Mesendoderm (in vitro differentiated cells): ENCODE measurements at regions not wholly inside any gene's neighbourhood (a gene's known extent, or its start where the extent isn't known, plus 50 kb on each side); places are given as distances from the start of the nearest gene placed in this dataset.

Experiments used
- DNase-seq: peaks from one replicate; pipeline ENCODE4 v3.0.0; 2013
- H2AK5ac ChIP-seq: 2 replicates; pipeline ENCODE4 v1.6.1; 2013; ENCODE audit warnings: low read length, inconsistent platforms
- H2BK120ac ChIP-seq: 2 replicates; pipeline ENCODE4 v1.6.1; 2013; ENCODE audit warnings: low read depth, mild to moderate bottlenecking, low read length, moderate library complexity, mixed read lengths
- H2BK15ac ChIP-seq: replicated peaks from 2 replicates; pipeline ENCODE4 v1.6.1; 2013; ENCODE audit warnings: low read depth, mild to moderate bottlenecking, moderate library complexity
- H2BK5ac ChIP-seq: 2 replicates; pipeline ENCODE4 v1.6.1; 2013; ENCODE audit warnings: low read length, inconsistent platforms
- H3K18ac ChIP-seq: 2 replicates; pipeline ENCODE4 v1.6.1; 2013; ENCODE audit warnings: mild to moderate bottlenecking, low read length, mixed read lengths
- H3K23ac ChIP-seq: one replicate; pipeline ENCODE4 v1.6.1; 2013; ENCODE audit warnings: low read length
- H3K27ac ChIP-seq: 2 replicates; pipeline ENCODE4 v1.5.1; 2013; ENCODE audit warnings: low read depth, mild to moderate bottlenecking, inconsistent platforms, low read length, moderate library complexity
- H3K27me3 ChIP-seq: 2 replicates; pipeline ENCODE4 v1.6.1; 2013; ENCODE audit warnings: low read length, control low read depth, mild to moderate bottlenecking, inconsistent platforms; ENCODE audit not compliant: insufficient read depth, poor library complexity
- H3K36me3 ChIP-seq: 2 replicates; pipeline ENCODE4 v1.6.1; 2013; ENCODE audit warnings: low read length, inconsistent platforms; ENCODE audit not compliant: control insufficient read depth, insufficient read depth
- H3K4ac ChIP-seq: one replicate; pipeline ENCODE4 v1.6.1; 2013; ENCODE audit warnings: low read depth, mild to moderate bottlenecking, low read length, moderate library complexity
- H3K4me1 ChIP-seq: 2 replicates; pipeline ENCODE4 v1.6.1; 2013; ENCODE audit warnings: low read depth, low read length, inconsistent platforms; ENCODE audit not compliant: control insufficient read depth
- H3K4me2 ChIP-seq: 2 replicates; pipeline ENCODE4 v1.6.1; 2013; ENCODE audit warnings: low read length
- H3K4me3 ChIP-seq: 2 replicates; pipeline ENCODE4 v1.5.1; 2013; ENCODE audit warnings: mild to moderate bottlenecking, low read length
- H3K56ac ChIP-seq: one replicate; pipeline ENCODE4 v1.6.1; 2013; ENCODE audit warnings: low read length
- H3K79me1 ChIP-seq: 2 replicates; pipeline ENCODE4 v1.6.1; 2013; ENCODE audit warnings: low read length, inconsistent platforms
- H3K79me2 ChIP-seq: 2 replicates; pipeline ENCODE4 v1.6.1; 2013; ENCODE audit warnings: mild to moderate bottlenecking, low read length; ENCODE audit not compliant: control insufficient read depth, insufficient read depth
- H3K9ac ChIP-seq: 2 replicates; pipeline ENCODE4 v1.6.1; 2013; ENCODE audit warnings: low read length, inconsistent platforms
- H4K5ac ChIP-seq: one replicate; pipeline ENCODE4 v1.6.1; 2013; ENCODE audit warnings: low read length
- H4K8ac ChIP-seq: one replicate; pipeline ENCODE4 v1.6.1; 2013; ENCODE audit warnings: low read depth, mild to moderate bottlenecking, control low read depth, low read length, moderate library complexity
- WGBS: extraction: QIAGEN DNeasy Blood & Tissue Kit; methylation state at CpG from one replicate; pipeline ENCODE4 v1.1.7; 2013; ENCODE audit warnings: low lambda C conversion rate, missing lambda C conversion rate; ENCODE audit not compliant: insufficient coverage; ENCODE audit errors: extremely low coverage; 5-methylcytosine and 5-hydroxymethylcytosine counted together

GRCh38 chr1:182275271-182275670 is 116.3 kb downstream of the GLUL start:
- WGBS, result no CpG with 5 or more reads among the region's 4 CpGs

GRCh38 chr1:182274618-182275017 is 117.0 kb downstream of the GLUL start:
- no peak overlapping the region for H3K27ac ChIP-seq

More at GRCh38 chr1:182275271-182275670, 116.3 kb downstream of the GLUL start:
- Histone ChIP-seq H3K23ac (no peak overlapping the region), H3K18ac (no peak overlapping the region), H3K27me3 (no peaks in the 10 kb centered on the region), H3K9ac (no peak overlapping the region), H3K79me1 (no peaks in the 10 kb centered on the region), H3K4me1 (no peaks in the 10 kb centered on the region), H4K5ac (no peak overlapping the region), H4K8ac (no peak overlapping the region), H2BK120ac (no peak overlapping the region), H3K4ac (no peak overlapping the region), H2AK5ac (no peak overlapping the region), H3K4me2 (no peak overlapping the region), H2BK15ac (no peak overlapping the region), H3K36me3 (no peaks in the 10 kb centered on the region), H3K27ac (no peak overlapping the region), H3K4me3 (no peak overlapping the region), H3K79me2 (no peaks in the 10 kb centered on the region), H3K56ac (no peak overlapping the region), H2BK5ac (no peak overlapping the region)
- no peak for DNase-seq

GRCh38 chr1:182270731-182271130 is 120.9 kb downstream of the GLUL start:
- no peak overlapping the region for H2BK120ac ChIP-seq
- H4K5ac ChIP-seq, result no peak overlapping the region
- no peak overlapping the region for H3K18ac ChIP-seq
- H2BK5ac ChIP-seq, result no peak overlapping the region
- no peaks in the 10 kb centered on the region for H3K4me1 ChIP-seq
- H3K23ac ChIP-seq, result no peak overlapping the region
- no peak overlapping the region for H2BK15ac ChIP-seq
- DNase-seq, result no peak
- no peaks in the 10 kb centered on the region for H3K79me1 ChIP-seq
- H3K4ac ChIP-seq, result no peak overlapping the region
- H3K56ac ChIP-seq, result no peak overlapping the region
- H3K4me2 ChIP-seq, result no peak overlapping the region
- no peak overlapping the region for H4K8ac ChIP-seq
- no peak overlapping the region for H3K4me3 ChIP-seq
- H3K27me3 ChIP-seq, result no peaks in the 10 kb centered on the region
- H3K9ac ChIP-seq, result no peak overlapping the region
- H2AK5ac ChIP-seq, result no peak overlapping the region
- no peaks in the 10 kb centered on the region for H3K79me2 ChIP-seq
- no peaks in the 10 kb centered on the region for H3K36me3 ChIP-seq
- WGBS, result no CpG with 5 or more reads among the region's 1 CpG
- H3K27ac ChIP-seq, result no peak overlapping the region

More at GRCh38 chr1:182274618-182275017, 117.0 kb downstream of the GLUL start:
- Histone ChIP-seq H3K23ac (no peak overlapping the region), H2AK5ac (no peak overlapping the region), H3K4me3 (no peak overlapping the region), H2BK5ac (no peak overlapping the region), H2BK15ac (no peak overlapping the region), H4K5ac (no peak overlapping the region), H2BK120ac (no peak overlapping the region), H3K18ac (no peak overlapping the region), H3K4ac (no peak overlapping the region), H3K56ac (no peak overlapping the region), H3K4me1 (no peaks in the 10 kb centered on the region), H4K8ac (no peak overlapping the region), H3K27me3 (no peaks in the 10 kb centered on the region), H3K36me3 (no peaks in the 10 kb centered on the region), H3K79me2 (no peaks in the 10 kb centered on the region), H3K4me2 (no peak overlapping the region), H3K9ac (no peak overlapping the region), H3K79me1 (no peaks in the 10 kb centered on the region)
- no CpG with 5 or more reads among the region's 6 CpGs for WGBS
- DNase-seq, result no peak

GRCh38 chr1:182269097-182269496 is 122.5 kb downstream of the GLUL start:
- no peaks in the 10 kb centered on the region for H3K27me3 ChIP-seq
- no peak overlapping the region for H2AK5ac ChIP-seq
- no peak overlapping the region for H3K23ac ChIP-seq
- H2BK15ac ChIP-seq, result no peak overlapping the region
- no peak overlapping the region for H3K9ac ChIP-seq
- no peak overlapping the region for H2BK5ac ChIP-seq
- H3K79me1 ChIP-seq, result no peaks in the 10 kb centered on the region
- no peak overlapping the region for H3K56ac ChIP-seq
- no peak overlapping the region for H3K18ac ChIP-seq
- H3K4me3 ChIP-seq, result no peak overlapping the region
- H3K79me2 ChIP-seq, result no peaks in the 10 kb centered on the region
- no peaks in the 10 kb centered on the region for H3K4me1 ChIP-seq
- no peak overlapping the region for H3K4me2 ChIP-seq
- H2BK120ac ChIP-seq, result no peak overlapping the region
- no peaks in the 10 kb centered on the region for H3K36me3 ChIP-seq
- DNase-seq, result no peak
- no peak overlapping the region for H4K8ac ChIP-seq
- no peak overlapping the region for H3K27ac ChIP-seq
- H3K4ac ChIP-seq, result no peak overlapping the region
- no CpG with 5 or more reads among the region's 3 CpGs for WGBS
- no peak overlapping the region for H4K5ac ChIP-seq

DNA sequence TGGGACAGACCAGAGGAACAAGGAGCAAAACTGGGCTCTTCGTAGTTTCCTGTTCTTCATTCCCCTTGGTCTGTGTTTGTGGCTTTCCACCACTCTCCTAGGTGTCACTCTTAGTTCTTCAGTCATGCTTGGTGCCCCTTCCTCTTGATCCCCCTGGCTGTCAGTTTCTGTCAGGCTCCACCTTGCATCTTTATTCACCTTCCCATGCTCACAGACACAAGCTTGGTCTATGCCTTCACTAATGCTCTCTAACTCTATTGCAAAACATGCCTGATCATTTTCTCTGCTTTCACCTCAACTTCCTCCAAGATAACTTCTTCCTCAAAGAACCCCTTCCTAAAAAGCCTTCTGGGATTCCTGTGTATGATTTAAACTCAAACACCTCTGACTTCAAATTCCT is 122.9 kb downstream of the GLUL start:
- Histone ChIP-seq H3K4ac (no peak overlapping the region), H3K4me3 (no peak overlapping the region), H3K4me1 (no peaks in the 10 kb centered on the region), H3K27me3 (no peaks in the 10 kb centered on the region), H3K4me2 (no peak overlapping the region), H2BK120ac (no peak overlapping the region), H2AK5ac (no peak overlapping the region), H3K27ac (no peak overlapping the region), H3K36me3 (no peaks in the 10 kb centered on the region), H2BK5ac (no peak overlapping the region), H4K5ac (no peak overlapping the region), H4K8ac (no peak overlapping the region), H3K79me2 (no peaks in the 10 kb centered on the region), H3K56ac (no peak overlapping the region), H3K9ac (no peak overlapping the region), H3K79me1 (no peaks in the 10 kb centered on the region), H3K18ac (no peak overlapping the region), H2BK15ac (no peak overlapping the region), H3K23ac (no peak overlapping the region)
- WGBS, result no CpG with 5 or more reads among the region's 1 CpG
- DNase-seq, result no peak

DNA sequence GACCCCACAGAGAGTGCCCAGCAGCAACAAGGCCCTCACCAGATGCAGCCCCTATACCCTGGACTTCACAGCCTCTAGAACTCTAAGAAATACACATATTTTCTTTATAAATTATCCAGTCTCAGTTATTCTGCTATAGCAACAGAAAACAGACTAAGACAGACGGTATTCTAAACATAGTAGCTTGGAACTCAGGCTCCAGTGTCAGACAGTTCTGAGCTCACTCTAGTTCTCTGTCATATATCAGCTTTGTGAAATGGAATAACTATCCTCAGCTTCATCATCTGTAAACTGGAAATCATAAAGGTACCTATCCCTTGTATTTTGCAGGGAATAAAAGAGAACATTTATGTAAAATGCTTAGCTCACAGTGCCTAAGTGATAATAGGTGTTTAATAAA is 127.4 kb downstream of the GLUL start:
- Histone ChIP-seq H3K4me2 (no peak overlapping the region), H3K4me1 (no peaks in the 10 kb centered on the region), H3K27me3 (no peaks in the 10 kb centered on the region), H2AK5ac (no peak overlapping the region), H4K5ac (no peak overlapping the region), H3K4me3 (no peak overlapping the region), H3K79me1 (no peaks in the 10 kb centered on the region), H3K36me3 (no peaks in the 10 kb centered on the region), H3K23ac (no peak overlapping the region), H3K9ac (no peak overlapping the region), H3K79me2 (no peaks in the 10 kb centered on the region), H3K4ac (no peak overlapping the region), H2BK15ac (no peak overlapping the region), H2BK5ac (no peak overlapping the region), H3K18ac (no peak overlapping the region), H3K27ac (no peak overlapping the region), H3K56ac (no peak overlapping the region), H2BK120ac (no peak overlapping the region), H4K8ac (no peak overlapping the region)
- no peak for DNase-seq
- WGBS, result no CpG with 5 or more reads among the region's 1 CpG
